ENCODE measurements at regions not wholly inside any gene's neighbourhood (a gene's known extent, or its start where the extent isn't known, plus 50 kb on each side); places are given as distances from the start of the nearest gene placed in this dataset.
"Not testable (repeated sequence)": the region's sequence is repeated elsewhere in the genome, so short reads cannot be mapped to it uniquely, and the experiment has no call there.

GRCh38 chr2:66103581-66103980 lies 331.3 kb upstream of the MEIS1 start:
- DNase-seq (ENCODE audit: low spot score) = no peak

DNA sequence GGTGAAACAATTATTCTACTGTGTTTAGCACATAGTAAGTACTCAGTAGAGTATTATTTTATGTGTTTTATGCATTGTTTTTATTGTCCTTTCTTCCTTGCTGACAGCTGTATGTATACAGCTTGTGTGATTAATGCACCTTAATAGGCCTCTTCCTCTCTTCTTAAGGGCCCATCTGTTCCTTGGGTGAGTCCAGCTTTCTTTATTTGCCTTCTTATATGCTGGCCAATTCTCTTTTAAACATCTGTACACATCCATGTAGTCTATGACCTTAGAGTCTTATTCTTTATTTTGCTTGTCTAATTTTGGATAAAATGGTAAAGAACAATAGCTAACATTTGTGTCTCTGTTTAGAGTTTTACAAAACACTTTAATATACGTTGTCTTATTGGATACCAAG lies 333.7 kb upstream of the MEIS1 start:
- DNase-seq (ENCODE audit: low spot score) = no peak

- DNase-seq (ENCODE audit: low spot score) = no peak
These were observed 339.0 kb upstream of the MEIS1 start for GRCh38 chr2:66095820-66096345.

GRCh38 chr2:66094689-66095088 lies 340.2 kb upstream of the MEIS1 start:
- DNase-seq (ENCODE audit: low spot score) = not testable (repeated sequence)

DNA sequence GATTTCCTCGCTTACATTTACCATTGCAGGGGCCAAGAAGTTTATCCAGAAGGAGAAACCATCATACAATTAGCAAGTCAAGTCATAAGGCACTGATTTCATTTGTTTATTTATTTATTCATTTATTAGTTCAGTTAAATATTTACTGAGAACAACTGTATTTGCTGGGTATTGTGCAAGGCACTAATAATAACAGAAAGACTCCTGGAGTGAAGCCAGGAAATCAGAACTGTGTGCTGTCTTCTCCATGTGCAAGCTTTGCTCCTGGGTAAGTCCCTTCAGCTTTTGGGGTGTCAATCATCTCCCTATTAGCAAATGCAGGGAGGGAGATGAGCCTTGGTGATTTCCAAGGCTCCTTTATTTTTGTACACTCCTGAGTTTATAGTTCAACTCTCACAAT lies 341.6 kb upstream of the MEIS1 start:
- DNase-seq (ENCODE audit: low spot score) = no peak

GRCh38 chr2:66084948-66085590 lies 349.9 kb upstream of the MEIS1 start:
- DNase-seq (ENCODE audit: low spot score) = no peak

DNA sequence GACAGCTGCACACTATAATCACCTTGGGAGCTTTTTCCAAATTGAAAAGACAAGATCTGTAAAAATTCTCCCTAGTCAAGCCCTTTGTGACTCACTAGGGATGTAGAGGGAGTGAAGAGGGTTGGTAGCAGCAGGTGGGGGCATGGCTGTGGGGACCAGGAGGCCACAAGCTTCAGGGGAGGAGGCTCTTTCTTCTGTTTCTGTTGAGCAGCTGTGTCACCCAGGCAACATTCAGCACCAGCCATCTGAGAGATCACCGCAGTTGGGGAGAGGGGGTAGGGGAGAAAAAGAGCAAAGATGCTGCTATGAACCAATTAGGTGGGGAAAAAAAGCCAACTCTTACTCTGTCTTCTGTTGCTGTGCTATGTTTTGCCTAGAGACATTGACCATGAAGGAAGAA lies 352.3 kb upstream of the MEIS1 start:
- DNase-seq (ENCODE audit: low spot score) = no peak

GRCh38 chr2:66080127-66080526 lies 354.8 kb upstream of the MEIS1 start:
- DNase-seq (ENCODE audit: low spot score) = no peak

- no peak for DNase-seq (ENCODE audit: low spot score)
These were observed 361.8 kb upstream of the MEIS1 start for GRCh38 chr2:66073172-66073571.

- DNase-seq (ENCODE audit: low spot score) = no peak
These were observed 364.0 kb upstream of the MEIS1 start for GRCh38 chr2:66070721-66071602.

DNA sequence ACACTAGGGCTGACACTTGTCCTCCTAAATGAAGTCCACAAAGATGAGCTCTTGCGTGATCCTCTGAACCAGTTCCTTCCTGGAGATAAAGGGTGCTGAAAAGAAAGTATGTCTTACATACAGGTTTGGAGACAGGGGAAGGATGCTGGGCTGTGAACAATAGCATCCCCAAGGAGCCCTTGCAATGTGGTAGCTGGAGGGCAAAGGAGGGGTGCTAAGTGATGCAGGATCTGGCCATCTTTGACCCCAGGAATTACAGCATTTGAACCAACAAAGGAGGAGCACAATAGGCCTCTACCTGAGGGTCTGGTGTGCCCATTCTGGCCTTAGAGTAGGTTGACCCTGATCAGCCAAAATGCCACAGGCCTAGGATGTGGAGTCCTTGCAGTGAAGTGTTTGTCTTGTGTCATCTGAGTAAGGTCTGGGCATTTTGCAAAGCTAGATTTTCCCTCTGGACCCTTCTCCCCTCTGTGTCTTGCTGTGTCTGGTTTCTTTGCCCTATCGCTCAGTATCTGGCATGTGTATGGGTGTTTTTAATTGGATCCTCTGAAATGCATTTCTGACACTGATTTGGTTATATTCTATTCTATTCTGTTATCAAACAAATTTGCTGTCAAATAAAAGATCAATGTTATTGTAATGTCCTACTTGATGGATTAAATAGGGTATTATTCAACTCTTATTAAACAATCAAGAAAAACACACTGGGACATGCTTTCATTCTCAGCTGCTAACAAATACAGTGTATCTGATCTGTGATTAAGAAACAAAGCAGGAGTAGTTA lies 364.8 kb upstream of the MEIS1 start:
- no peak for DNase-seq (ENCODE audit: low spot score)

- no peak for DNase-seq (ENCODE audit: low spot score)
These were observed 368.9 kb upstream of the MEIS1 start for GRCh38 chr2:66066032-66066431.

GRCh38 chr2:66059332-66059731 lies 375.6 kb upstream of the MEIS1 start:
- no peak for DNase-seq (ENCODE audit: low spot score)

DNA sequence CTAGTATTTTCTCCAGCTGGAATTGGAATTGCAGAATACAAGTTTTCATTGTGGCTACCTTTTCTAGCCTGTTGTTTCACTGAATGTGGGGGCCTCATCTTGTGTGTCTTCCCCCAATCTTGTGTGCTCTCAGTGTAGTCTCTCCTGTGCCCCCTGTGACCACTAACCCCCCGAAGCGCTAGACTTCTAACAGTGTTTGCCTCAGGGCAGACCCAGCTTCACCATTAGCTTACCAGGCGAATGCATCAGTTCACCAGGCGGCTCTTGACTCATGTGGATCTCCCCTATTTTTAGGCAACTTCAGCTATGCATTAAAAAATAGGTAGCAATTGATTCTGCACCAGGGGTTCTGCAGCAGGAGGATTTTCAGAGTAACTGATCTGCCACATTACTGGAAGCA lies 376.2 kb upstream of the MEIS1 start:
- DNase-seq (ENCODE audit: low spot score) = no peak

DNA sequence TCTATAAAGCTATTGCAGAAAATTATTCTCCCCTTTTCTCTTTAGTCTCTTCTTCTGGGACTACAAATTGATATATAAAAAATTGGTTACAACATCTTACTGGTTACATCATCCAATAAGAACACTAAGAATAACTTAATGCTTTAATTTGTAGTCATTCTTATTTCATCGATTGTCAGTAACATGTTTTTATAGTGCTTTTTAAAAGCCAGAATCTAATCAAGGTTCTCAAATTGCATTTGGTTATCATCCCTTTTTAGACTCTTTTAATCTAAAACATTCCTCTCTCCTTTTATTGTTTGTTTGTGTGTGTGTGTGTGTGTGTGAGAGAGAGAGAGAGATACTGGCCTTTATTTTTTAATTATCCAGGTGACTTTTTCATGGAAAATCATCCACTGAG lies 377.1 kb upstream of the MEIS1 start:
- DNase-seq (ENCODE audit: low spot score) = no peak

- DNase-seq (ENCODE audit: low spot score) = no peak
These were observed 384.5 kb upstream of the MEIS1 start for GRCh38 chr2:66050392-66050791.

GRCh38 chr2:66048667-66049066 lies 386.3 kb upstream of the MEIS1 start:
- DNase-seq (ENCODE audit: low spot score) = no peak

DNA sequence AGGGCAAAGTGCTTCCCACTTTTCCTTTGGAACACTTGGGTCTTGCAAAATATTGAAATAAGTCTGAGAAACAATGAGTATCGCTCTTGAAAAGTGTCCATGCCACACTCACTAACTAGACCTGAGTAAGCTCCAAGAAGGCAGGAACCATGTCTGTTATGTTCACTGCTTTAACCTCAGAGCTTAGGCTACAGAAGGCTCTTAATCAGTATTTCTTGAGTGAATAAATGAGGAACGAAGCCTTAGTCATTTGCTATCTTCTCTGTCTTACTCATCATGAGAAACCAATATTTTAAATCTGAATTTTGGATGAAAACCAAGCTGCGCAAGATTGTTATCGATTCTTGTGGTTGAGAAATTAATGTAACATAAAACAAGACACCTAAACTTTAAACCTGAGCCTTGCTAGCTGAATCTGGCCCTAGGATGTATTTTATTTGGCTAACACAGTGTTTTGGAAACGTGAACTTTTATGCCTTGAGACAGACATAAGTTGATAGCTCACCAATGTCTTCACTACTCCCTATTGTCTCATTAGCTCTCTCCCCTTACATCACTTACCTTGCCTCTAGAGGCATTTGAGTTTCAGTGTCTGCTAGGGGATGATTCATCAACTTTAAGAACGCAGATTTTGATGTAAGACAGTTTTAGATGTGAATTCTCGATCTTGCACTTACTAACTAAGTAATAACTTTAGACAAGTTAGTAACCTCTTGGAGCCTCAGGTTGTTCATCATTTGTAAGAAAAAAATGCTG lies 392.8 kb upstream of the MEIS1 start:
- no peak for DNase-seq (ENCODE audit: low spot score)

- no peak for DNase-seq (ENCODE audit: low spot score)
These were observed 398.0 kb upstream of the MEIS1 start for GRCh38 chr2:66036948-66037347.

GRCh38 chr2:66034467-66034866 lies 400.5 kb upstream of the MEIS1 start:
- no peak for DNase-seq (ENCODE audit: low spot score)

- no peak for DNase-seq (ENCODE audit: low spot score)
These were observed 402.6 kb upstream of the MEIS1 start for GRCh38 chr2:66032226-66032775.

DNA sequence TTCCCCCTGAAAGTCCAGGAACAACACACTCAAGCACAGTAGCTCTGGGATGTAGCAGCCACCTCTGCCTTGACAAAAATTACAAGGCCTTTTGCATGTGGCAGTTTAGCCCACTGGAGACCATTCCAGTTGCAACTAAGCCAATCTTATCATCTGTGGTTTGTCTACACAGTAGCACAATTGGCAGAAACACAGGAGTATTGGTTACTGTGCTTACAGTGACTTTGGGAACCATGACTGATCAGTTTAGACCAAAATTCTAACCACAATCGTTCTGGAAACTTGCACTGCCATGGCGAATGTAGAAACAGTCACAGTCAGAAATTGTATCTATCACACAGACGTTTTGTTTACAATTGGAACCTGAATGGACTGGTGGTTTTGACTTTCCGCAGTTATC lies 403.7 kb upstream of the MEIS1 start:
- DNase-seq (ENCODE audit: low spot score) = no peak
